Fibroblast of the aortic adventitia (primary cell): ENCODE measurements at regions not wholly inside any gene's neighbourhood (a gene's known extent, or its start where the extent isn't known, plus 50 kb on each side); places are given as distances from the start of the nearest gene placed in this dataset.

Source experiments
- DNase-seq: peaks from one replicate; pipeline ENCODE4 v3.0.0-alpha.2; 2010; ENCODE audit warnings: low read depth
- H3K4me3 ChIP-seq: 2 replicates; pipeline ENCODE4 v1.5.1; 2011; ENCODE audit warnings: low read depth, mild to moderate bottlenecking, control low read depth, low read length, moderate library complexity
- TF ChIP-seq, protein P1 (sequence below): IDR thresholded peaks from 2 replicates; pipeline ENCODE4 v1.5.1; 2011; ENCODE audit warnings: mild to moderate bottlenecking, low read length, control low read depth, inconsistent platforms; ENCODE audit not compliant: insufficient read depth

- TF ChIP-seq, protein P1, sequence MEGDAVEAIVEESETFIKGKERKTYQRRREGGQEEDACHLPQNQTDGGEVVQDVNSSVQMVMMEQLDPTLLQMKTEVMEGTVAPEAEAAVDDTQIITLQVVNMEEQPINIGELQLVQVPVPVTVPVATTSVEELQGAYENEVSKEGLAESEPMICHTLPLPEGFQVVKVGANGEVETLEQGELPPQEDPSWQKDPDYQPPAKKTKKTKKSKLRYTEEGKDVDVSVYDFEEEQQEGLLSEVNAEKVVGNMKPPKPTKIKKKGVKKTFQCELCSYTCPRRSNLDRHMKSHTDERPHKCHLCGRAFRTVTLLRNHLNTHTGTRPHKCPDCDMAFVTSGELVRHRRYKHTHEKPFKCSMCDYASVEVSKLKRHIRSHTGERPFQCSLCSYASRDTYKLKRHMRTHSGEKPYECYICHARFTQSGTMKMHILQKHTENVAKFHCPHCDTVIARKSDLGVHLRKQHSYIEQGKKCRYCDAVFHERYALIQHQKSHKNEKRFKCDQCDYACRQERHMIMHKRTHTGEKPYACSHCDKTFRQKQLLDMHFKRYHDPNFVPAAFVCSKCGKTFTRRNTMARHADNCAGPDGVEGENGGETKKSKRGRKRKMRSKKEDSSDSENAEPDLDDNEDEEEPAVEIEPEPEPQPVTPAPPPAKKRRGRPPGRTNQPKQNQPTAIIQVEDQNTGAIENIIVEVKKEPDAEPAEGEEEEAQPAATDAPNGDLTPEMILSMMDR: no peak
Observed at GRCh38 chr10:130761032-130761575, 550.4 kb downstream of the TCERG1L start.

GRCh38 chr10:130761788-130762301 lies 549.7 kb downstream of the TCERG1L start:
- DNase-seq: no peak
- H3K4me3 ChIP-seq: no peak overlapping the region
- TF ChIP-seq, protein P1: no peak

More at GRCh38 chr10:130761032-130761575, 550.4 kb downstream of the TCERG1L start:
- no peak overlapping the region for H3K4me3 ChIP-seq
- DNase-seq: no peak

DNA sequence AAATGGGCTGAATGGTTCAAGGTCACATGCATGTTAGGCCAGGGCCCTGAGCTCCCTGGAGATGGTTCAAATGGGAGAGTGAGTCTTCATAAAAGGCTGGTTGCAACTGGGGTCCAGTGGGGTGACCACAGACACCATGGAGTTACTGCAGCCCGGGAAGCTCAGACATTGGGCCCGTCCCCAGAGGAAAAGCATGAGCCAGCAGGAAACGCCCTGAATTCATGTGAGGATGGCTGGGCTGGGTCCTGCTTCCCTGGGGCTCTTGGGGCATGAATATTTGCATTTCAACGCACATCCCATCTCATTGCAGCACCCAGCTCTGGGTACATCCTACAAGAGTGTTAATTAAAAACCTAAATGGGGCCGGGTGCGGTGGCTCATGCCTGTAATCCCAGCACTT lies 549.0 kb downstream of the TCERG1L start:
- DNase-seq: no peak
- no peak overlapping the region for H3K4me3 ChIP-seq
- TF ChIP-seq, protein P1: no peak

DNA sequence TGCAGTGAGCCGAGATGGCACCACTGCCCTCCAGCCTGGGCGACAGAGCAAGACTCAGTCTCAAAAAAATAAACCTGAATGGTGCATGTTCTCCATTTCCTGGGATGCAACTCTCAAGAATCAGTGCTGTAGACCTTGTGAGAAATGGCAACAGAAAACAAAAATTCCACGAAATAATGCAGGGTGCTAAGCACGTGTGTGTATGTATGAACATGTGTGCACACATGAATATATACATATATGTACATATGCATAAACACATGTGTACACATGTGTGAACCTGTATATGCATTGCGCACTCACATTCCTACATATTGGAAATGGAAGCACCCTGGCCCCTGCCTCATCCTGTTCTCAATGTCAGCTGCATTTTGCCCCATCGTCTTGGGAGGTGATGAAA lies 548.5 kb downstream of the TCERG1L start:
- no peak for DNase-seq
- H3K4me3 ChIP-seq: no peak overlapping the region
- TF ChIP-seq, protein P1: no peak

DNA sequence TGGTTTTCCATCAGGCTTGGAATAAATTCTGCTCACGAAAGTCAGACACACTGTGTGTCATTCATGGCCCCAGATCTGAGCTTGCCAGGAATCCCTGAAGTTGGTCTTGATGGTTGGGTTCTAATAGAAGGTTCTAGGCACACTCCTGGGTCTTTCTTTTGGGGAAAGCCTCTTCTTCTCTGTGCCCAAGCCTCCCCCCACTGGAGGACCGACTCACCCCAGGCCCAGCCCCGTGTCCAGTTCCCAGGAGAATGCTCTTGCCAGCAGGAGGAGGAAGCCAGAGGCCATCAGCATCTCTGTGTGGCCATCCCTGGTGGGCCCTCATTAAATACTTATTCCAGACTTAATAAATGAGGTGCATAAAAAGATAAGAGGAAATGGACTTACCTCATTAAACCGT lies 548.0 kb downstream of the TCERG1L start:
- H3K4me3 ChIP-seq: no peak overlapping the region
- TF ChIP-seq, protein P1: no peak

DNA sequence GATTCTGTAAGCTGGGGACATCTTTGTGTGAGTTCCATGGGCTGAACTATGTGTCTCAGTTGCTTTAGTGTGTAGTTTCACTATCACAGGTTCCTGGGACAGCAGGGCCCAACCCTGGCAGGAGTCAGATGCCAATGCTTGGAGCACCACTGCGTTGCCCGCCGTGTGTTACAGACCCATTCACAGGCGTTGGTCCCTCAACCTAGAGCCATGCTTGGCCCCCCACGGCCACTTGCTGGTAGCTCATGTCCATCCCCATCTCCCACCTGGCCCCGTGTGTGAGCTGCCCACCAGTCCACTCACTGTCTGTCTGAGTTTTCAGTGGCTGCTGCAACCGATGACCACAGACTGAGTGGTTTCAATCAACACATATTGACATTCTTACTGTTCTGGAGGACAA lies 546.9 kb downstream of the TCERG1L start:
- no peak for DNase-seq
- no peak overlapping the region for H3K4me3 ChIP-seq
- TF ChIP-seq, protein P1: no peak

More for the DNA sequence above, 548.0 kb downstream of the TCERG1L start:
- DNase-seq: no peak

GRCh38 chr10:130766071-130766470 lies 545.5 kb downstream of the TCERG1L start:
- DNase-seq: no peak
- H3K4me3 ChIP-seq: no peak overlapping the region
- TF ChIP-seq, protein P1: no peak
